Peyer's patch (tissue), 4 donors: ENCODE measurements at regions not wholly inside any gene's neighbourhood (a gene's known extent, or its start where the extent isn't known, plus 50 kb on each side); places are given as distances from the start of the nearest gene placed in this dataset.
"Not testable (repeated sequence)": the region's sequence is repeated elsewhere in the genome, so short reads cannot be mapped to it uniquely, and the experiment has no call there.

Experiments used
- DNase-seq, 3 donors: peaks; one replicate each; pipeline ENCODE4 v3.0.0-alpha.2; 2017 to 2019
- H3K27ac ChIP-seq, 4 donors: fragments of 200-600 bp; sonication (generic); one replicate each; pipeline ENCODE4 v1.5.1; 2016 to 2019
- H3K27me3 ChIP-seq, 2 donors: fragments of 200-600 bp; sonication (generic); one replicate each; pipeline ENCODE4 v1.5.1; 2019
- H3K36me3 ChIP-seq, 3 donors: fragments of 200-600 bp; sonication (generic); one replicate each; pipeline ENCODE4 v1.5.1; 2016 to 2019
- H3K4me1 ChIP-seq, 4 donors: fragments of 200-600 bp; sonication (generic); one replicate each; pipeline ENCODE4 v1.5.1; 2016 to 2019
- H3K4me3 ChIP-seq, 4 donors: fragments of 200-600 bp; sonication (generic); 1 replicate in 3 of 4; 2 replicates in 1 of 4; pipeline ENCODE4 v1.5.1; 2016 to 2019; ENCODE audit warnings: mild to moderate bottlenecking in 1 of 4
- H3K9me3 ChIP-seq, 4 donors: fragments of 200-600 bp; sonication (generic); one replicate each; pipeline ENCODE4 v1.5.1; 2016 to 2019; ENCODE audit warnings: mild to moderate bottlenecking in 1 of 4
- POLR2A ChIP-seq, 2 donors: fragments of 450-650 bp; IDR thresholded peaks; one replicate each; pipeline ENCODE4 v1.5.1; 2017; ENCODE audit warnings: antibody characterized with exemption in 2 of 2, mild to moderate bottlenecking in 2 of 2, moderate library complexity in 2 of 2
- TF ChIP-seq, protein P1 (sequence below), 6 experiments: fragments of 450-650 bp in 4 of 6; fragments of 200-600 bp in 2 of 6; sonication (generic) in 1 of 6; IDR thresholded peaks; one replicate each; pipeline ENCODE4 v1.5.1; 2017 to 2019; ENCODE audit warnings: antibody characterized with exemption in 6 of 6, mild to moderate bottlenecking in 3 of 6, moderate library complexity in 1 of 6

DNA sequence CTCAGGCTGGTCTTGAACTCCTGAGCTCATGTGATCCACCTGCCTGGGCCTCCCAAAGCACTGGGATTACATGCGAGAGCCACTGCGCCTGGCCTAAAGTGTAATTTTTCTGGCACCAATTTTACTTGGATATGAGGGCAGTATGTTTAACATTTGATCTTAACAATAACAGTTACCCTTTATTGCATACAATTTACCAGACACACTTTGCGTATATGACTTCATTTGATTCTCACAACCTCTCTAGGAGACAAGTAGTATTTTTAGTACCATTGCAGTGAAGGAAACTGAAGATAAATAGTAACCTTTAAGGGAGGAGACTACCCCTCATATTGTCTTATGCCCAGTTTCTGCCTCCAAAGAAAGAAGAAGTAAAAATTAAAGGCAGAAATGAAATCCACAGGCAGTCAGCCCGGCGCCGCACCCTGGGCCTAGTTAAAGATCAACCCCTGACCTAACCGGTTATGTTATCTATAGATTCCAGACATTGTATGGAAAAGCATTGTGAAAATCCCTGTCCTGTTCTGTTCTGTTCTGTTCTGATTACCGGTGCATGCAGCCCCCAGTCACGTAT is 54.0 kb downstream of the CYP26A1 start:
- H3K4me3 ChIP-seq, H3K4me1 ChIP-seq, H3K36me3 ChIP-seq, H3K27me3 ChIP-seq, H3K9me3 ChIP-seq: not testable (repeated sequence)
- peak overlapping the region in 2 of 4 donors; percentile 59 to 68 for H3K27ac ChIP-seq
- peak in 2 of 3 donors; percentile 67 to 72 for DNase-seq

DNA sequence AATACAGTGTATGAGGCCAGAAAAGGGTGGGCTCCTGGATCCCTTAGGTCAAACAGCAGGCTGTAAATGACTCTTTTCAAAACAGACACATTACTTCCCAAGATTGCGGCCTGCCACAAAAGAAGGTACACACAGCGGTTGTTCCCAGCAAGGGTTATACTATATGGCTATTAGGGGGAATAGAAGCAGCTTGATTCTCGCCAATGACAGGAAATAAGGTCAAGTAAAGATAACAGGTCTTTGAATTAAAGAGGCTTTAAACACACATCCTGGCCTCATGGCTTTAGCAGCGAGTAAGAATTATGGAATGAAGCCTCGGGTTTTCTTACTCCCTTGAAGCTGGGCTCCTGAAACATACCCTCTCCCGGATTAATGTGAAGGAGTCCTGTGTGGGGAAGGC is 58.3 kb downstream of the CYP26A1 start:
- Histone ChIP-seq H3K27ac (no peak overlapping the region), H3K4me3 (no peak overlapping the region), H3K36me3 (no peaks in the 10 kb centered on the region), H3K9me3 (no peaks in the 10 kb centered on the region), H3K4me1 (no peaks in the 10 kb centered on the region), H3K27me3 (no peaks in the 10 kb centered on the region)
- TF ChIP-seq, protein P1, sequence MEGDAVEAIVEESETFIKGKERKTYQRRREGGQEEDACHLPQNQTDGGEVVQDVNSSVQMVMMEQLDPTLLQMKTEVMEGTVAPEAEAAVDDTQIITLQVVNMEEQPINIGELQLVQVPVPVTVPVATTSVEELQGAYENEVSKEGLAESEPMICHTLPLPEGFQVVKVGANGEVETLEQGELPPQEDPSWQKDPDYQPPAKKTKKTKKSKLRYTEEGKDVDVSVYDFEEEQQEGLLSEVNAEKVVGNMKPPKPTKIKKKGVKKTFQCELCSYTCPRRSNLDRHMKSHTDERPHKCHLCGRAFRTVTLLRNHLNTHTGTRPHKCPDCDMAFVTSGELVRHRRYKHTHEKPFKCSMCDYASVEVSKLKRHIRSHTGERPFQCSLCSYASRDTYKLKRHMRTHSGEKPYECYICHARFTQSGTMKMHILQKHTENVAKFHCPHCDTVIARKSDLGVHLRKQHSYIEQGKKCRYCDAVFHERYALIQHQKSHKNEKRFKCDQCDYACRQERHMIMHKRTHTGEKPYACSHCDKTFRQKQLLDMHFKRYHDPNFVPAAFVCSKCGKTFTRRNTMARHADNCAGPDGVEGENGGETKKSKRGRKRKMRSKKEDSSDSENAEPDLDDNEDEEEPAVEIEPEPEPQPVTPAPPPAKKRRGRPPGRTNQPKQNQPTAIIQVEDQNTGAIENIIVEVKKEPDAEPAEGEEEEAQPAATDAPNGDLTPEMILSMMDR (IDR thresholded peaks at IDR 0.05): no peak
- TF ChIP-seq POLR2A (IDR thresholded peaks at IDR 0.05): no peak
- no peak for DNase-seq

DNA sequence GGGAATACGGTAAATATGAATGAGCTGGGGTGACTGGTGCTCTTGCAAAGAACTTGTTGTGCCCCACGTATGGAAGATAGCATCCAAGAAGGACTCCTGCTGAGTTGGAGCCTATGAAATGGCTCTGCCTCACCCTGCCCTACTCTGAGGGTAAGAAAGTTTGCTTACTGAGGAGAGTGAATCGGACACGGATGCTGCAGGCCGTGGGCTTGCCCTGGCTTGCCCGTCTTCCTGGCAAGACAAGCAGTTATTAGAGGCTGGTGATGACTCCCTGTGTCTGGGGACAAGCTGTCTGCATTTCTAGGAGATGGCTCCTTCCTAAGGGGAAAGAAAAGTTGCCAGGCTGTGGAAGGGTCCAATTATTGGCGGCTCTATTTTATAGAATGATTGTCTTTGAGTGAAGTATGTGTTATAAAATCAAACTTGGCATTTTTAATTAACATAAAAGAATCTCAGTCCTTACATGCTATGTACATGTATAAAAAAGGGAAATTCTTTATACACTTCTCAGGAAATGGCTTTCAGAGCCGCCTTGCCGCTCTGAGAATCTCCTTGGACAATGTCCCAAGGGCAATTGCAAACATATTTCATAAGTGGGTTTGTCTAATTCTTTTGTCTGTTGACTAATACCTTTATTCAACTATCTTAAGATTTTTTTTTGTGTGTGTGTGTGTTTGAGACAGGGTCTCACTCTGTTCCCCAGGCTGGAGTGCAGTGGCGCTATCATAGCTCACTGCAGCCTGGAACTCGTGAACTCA is 64.6 kb downstream of the CYP26A1 start:
- H3K27ac ChIP-seq: no peak overlapping the region

DNA sequence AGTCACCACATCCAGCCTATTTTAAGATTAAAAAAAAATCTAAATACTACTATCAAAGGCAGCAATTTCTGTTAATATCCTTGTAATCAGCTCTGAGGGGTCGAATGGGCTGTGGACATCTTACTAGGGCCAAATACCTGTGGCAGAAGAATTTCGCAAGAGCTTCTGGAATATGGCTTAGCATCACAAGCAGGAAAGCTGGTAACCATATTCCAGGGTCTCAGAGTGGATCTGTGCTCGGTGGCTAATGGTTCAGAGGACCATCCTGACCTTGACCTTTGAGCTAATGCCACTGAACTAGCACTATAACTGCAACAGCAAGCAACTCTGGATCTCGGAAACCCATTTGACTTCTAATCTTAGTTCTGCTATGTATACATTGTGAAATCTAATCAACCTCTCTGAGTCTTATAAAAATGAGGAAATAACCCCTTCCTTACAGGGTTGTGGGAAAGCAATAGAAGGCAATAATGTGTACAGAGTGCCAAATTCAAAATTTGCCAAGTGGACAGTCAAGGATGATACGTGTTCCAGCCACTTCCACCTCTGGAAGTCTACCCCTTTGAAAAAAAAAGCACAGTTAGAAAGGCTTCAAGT is 65.5 kb downstream of the CYP26A1 start:
- no peaks in the 10 kb centered on the region for H3K9me3 ChIP-seq
- H3K4me3 ChIP-seq: no peak overlapping the region
- no peaks in the 10 kb centered on the region for H3K27me3 ChIP-seq
- H3K4me1 ChIP-seq: no peaks in the 10 kb centered on the region
- H3K36me3 ChIP-seq: no peaks in the 10 kb centered on the region
- no peak overlapping the region for H3K27ac ChIP-seq
- TF ChIP-seq POLR2A (IDR thresholded peaks at IDR 0.05): no peak
- TF ChIP-seq, protein P1 (IDR thresholded peaks at IDR 0.05): no peak
- DNase-seq: no peak

More for the DNA sequence above, 64.6 kb downstream of the CYP26A1 start:
- H3K9me3 ChIP-seq: no peaks in the 10 kb centered on the region
- H3K27me3 ChIP-seq: no peaks in the 10 kb centered on the region
- H3K4me3 ChIP-seq: no peak overlapping the region
- no peaks in the 10 kb centered on the region for H3K36me3 ChIP-seq
- no peak for DNase-seq
- TF ChIP-seq, protein P1 (IDR thresholded peaks at IDR 0.05): no peak
- TF ChIP-seq POLR2A (IDR thresholded peaks at IDR 0.05): no peak
- H3K4me1 ChIP-seq: no peaks in the 10 kb centered on the region

DNA sequence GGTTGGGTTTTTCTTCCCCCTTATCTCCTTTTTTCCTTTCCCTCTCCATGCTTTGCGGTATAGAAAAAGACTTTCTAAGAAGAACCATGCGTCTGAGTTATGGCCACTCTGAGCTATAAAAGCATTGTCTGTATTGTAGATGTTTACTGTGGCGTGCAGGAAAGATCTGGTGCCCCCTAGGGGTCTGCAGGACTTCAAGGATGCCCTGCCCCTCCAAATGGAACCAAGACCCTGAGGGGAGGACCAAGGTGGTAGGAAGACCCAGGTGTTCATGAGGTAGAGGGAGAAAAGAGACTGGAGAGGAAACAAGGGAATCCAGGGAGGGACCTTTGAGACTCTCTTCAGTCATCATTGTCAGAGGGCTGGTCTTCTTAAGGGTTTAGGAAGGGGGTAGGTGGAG is 68.8 kb downstream of the CYP26A1 start:
- Histone ChIP-seq H3K36me3 (no peaks in the 10 kb centered on the region), H3K9me3 (no peaks in the 10 kb centered on the region), H3K4me1 (no peaks in the 10 kb centered on the region), H3K27me3 (no peaks in the 10 kb centered on the region), H3K4me3 (no peak overlapping the region), H3K27ac (no peak overlapping the region)
- TF ChIP-seq, protein P1 (IDR thresholded peaks at IDR 0.05): no peak
- TF ChIP-seq POLR2A (IDR thresholded peaks at IDR 0.05): no peak
- no peak for DNase-seq

DNA sequence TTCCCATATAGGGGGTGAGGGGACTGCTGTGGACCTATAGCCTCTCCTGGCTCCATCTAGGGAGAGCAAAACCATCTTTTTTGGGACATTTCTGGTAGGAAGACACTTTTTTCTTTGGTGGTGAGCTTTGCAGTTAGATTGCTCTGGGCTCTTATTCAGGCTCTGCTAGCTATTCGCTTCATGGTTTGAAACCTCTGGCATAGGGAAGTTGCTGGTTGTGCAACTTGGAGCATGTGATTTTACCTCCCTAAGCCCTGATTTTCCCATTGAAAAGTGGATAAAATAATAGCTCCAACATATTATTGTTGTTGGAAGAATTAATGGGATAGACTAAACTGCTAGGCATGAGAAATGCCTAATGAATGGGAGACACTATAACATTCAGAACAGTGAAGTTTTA is 69.6 kb downstream of the CYP26A1 start:
- H3K27me3 ChIP-seq: no peaks in the 10 kb centered on the region
- H3K4me1 ChIP-seq: no peaks in the 10 kb centered on the region
- TF ChIP-seq POLR2A (IDR thresholded peaks at IDR 0.05): no peak
- TF ChIP-seq, protein P1 (IDR thresholded peaks at IDR 0.05): no peak
- no peak for DNase-seq
- H3K36me3 ChIP-seq: no peaks in the 10 kb centered on the region
- no peak overlapping the region for H3K27ac ChIP-seq
- H3K4me3 ChIP-seq: no peak overlapping the region
- no peaks in the 10 kb centered on the region for H3K9me3 ChIP-seq
